Heart left ventricle (tissue), 13 donors: ENCODE measurements at regions not wholly inside any gene's neighbourhood (a gene's known extent, or its start where the extent isn't known, plus 50 kb on each side); places are given as distances from the start of the nearest gene placed in this dataset.

Experiments
- CTCF ChIP-seq, 12 donors: fragments of 200-600 bp; sonication (generic) in 4 of 12; IDR thresholded peaks; one replicate each; pipeline versions ENCODE4 v1.5.0 to v1.8.0; 2018 to 2022; ENCODE audit warnings: antibody characterized with exemption in 12 of 12, mild to moderate bottlenecking in 5 of 12
- POLR2A ChIP-seq, 2 donors: fragments of 450-650 bp; IDR thresholded peaks; one replicate each; pipeline ENCODE4 v1.6.1; 2017; ENCODE audit warnings: antibody characterized with exemption in 2 of 2, mild to moderate bottlenecking in 2 of 2, moderate library complexity in 2 of 2
- donor health status: ischemic (EF 13 %, LVEDD 7.1; RV severe dilation, severe dysfunction).
- donor health status: DM: no; HTN: yes; CAD: no.
- donor health status: DM: no; HTN: no; CAD: no.
- donor health status: ischemic (EF 25% LVEDD 6.9; RV normal size, moderate dysfunction).
- donor health status: ischemic (EF 25% LVEDD 5.7; RV mildly dilated, moderate dysfunction).
- donor health status: ischemic (EF 35%, LVEDD 5.7; RV mildly dilated, moderate dysfunction).
- donor health status: nonischemic (EF 11% LVEDD 7.7; RV severe dilation, severe dysfunction).
- donor health status: DM: yes; HTN: yes; CAD: no.
- donor health status: PGD.
- donor health status: ischemic (EF 29% LVEDD 5.4; RV normal size, mild dysfunction).
- donor health status: nonischemic (EF 23%, LVEDD 6.1; RV moderate dilation, normal function).

- TF ChIP-seq POLR2A (IDR thresholded peaks at IDR 0.05) (no peak), CTCF (IDR thresholded peaks at IDR 0.05) (no peak)
Observed at GRCh38 chr2:228447266-228447915, 265.9 kb upstream of the SPHKAP start.
